NCI-H2107 treated with DMSO at 0.1 percent for 48 hours (cell line): ENCODE measurements at regions not wholly inside any gene's neighbourhood (a gene's known extent, or its start where the extent isn't known, plus 50 kb on each side); places are given as distances from the start of the nearest gene placed in this dataset.
"Not testable (repeated sequence)": the region's sequence is repeated elsewhere in the genome, so short reads cannot be mapped to it uniquely, and the experiment has no call there.

Experiments
- DNase-seq: peaks from one replicate; lab custom pipeline; 2025; ENCODE audit not compliant: unreplicated experiment; lab: John Stamatoyannopoulos, UW

DNA sequence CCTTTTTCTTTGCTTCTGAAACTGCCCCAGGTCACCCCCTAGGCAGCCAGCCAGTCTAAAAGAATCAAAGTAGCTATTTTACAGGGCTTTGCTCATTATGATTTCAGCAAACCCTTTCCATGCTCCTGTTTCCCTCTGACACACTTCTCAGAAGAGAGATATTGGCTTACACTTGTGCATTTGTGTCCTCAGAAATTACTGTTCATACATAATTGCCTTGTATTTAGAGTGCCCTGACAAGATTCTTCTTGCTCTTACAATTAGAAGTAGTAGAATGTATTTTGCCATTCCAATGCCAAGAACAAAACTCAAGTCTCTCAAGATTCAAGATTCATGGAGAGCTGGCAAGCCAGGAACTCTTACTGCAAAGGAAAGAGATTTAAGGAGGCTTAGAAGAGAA lies 531.0 kb upstream of the ZFP42 start:
- no peak for DNase-seq

DNA sequence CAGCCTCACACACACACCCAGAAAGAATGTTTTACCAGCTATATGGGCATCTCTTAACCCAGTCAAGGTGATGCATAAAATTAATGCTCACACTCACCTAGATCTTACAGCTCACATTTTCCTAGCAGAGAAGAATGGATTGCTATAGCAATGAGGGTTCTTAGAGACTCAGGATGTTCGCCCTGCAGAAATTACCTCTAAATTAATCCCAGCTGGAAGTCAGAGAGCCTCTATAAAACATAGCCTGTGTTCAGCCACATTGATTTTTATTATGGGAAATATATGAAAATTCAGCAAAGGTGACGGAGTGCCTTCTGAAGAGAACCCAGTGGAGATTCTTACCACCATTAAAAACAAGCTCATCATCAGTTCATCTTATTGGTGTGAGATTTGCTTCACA lies 528.3 kb upstream of the ZFP42 start:
- DNase-seq, result no peak

DNA sequence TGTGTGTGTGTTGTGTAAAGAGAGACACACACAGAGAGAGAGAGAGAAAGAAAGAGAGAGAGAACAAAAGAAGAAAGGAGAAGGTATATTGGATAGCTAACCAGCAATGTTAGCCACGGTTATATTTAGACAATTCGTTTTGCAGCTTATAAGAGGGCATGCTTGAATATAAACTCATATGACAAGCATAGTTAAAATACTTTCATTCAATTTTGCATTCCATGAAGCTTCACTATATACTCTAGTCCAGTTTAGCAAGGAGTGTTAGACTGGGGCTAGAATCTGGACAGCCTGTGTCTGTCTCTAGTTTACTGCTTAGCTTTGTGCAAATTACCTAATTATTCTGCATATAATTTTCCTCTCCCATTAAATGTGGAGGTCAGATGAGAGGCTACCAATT lies 525.9 kb upstream of the ZFP42 start:
- no peak for DNase-seq

DNA sequence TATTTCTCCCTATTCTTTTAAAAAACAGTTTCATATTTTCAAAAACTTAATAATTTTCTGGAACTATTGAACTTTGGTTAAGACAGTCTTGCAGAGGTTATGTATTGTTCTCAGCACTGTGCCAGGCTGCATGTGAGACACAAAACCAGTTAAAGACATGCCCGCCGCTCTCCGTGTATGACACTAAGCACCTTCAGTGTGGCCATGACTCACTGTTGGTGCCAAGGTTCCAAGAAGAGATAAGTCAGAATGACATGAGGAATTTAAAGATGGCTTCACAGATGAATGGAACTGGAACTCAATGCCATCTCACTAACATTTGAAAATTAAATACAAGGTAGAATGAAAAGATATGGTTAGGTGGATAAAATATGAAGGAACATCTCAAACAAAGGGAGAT lies 525.5 kb upstream of the ZFP42 start:
- DNase-seq, result no peak

DNA sequence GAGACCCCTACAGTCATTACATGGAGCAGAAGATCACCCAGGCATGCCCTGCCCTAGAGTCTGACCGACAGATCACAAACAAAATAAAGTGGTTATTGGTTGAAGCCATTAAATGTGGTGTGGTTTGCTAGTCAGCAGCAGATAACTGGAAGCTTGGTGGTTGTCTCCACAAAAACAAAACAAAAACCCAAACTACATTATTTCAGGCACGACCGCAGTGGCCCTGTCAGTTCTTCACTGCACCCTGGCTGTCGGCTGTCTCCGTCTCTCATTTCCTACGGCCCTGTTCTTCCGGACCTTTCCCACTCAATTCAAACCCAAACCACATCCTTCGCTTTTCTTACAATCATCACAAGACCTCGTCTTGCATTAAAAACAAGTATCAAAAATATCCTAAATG lies 521.3 kb upstream of the ZFP42 start:
- no peak for DNase-seq

DNA sequence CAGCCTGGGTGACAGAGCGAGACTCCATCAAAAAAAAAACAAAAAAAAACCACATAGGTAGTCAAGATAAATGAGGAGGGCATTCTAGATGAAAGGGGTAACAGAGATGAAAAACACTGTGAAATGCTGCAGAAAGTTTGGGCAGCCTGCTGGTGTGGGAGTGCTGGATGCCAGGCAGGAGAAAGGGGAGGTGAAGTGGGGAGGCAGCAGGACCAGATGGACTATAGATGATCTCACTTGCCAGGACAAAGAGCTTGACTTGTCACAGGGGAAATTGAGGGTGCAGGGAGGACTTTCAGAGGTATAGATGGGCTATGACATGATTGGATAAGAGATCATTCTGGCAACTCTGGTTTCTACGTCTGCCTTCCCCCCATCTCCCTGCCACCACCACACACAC lies 519.7 kb upstream of the ZFP42 start:
- DNase-seq, result no peak

DNA sequence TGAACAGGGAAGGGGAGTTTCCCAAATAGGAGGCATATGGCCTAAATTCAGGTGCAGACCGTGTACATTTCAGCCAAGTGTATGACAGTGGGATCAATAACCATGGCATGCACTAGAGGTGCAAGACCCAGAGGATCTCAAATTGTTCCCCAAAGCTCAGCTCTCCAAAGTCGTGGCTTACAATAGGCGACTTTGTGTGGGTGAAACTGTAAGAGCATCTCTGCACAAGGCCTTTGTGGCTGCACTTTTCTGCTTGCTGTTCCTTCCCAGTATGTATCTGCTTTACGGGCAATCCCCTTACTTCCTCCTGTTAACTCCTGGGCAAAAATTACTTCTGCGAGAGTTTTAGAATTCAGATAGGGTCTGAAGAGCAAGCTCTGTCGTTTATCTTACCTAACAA lies 518.3 kb upstream of the ZFP42 start:
- no peak for DNase-seq

DNA sequence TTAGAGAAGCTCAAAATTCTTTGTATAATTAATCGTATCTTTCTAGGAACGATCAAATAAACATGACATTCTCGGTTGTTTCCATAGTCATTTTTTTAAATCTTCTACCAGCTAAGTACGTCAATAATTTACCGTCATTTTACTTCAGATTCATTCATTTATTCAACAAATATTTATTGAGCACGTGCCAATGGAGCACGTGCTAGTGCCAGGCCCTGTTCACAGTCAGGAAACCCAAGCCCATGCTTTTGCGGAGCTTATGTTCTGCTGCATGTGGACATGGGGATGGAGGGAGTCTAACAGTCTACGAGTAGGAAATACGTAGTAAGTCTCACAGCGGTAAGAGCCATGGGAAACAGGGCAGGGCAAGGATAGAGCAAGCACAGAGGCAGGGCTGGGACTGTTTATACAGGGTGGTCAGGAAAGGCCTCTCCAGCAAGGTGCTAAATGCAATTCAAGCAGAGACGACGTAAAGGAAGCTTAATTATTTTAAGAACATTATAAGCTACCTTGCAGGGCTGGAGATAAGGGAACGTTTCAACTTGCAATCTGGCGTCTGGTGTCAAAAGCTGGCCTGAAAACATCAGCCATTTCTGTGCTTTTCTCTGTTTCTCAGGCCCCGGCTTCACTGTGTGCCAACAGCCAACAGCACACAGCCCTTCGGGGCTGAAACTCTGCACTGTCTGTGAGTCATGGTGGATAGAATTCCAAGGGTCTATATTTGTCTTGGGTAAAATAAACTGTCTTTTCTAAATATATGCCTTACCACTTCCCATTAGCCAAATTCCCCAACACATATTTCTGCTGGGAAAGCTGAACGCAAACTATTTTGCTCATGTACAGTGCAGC lies 517.1 kb upstream of the ZFP42 start:
- DNase-seq, result no peak

DNA sequence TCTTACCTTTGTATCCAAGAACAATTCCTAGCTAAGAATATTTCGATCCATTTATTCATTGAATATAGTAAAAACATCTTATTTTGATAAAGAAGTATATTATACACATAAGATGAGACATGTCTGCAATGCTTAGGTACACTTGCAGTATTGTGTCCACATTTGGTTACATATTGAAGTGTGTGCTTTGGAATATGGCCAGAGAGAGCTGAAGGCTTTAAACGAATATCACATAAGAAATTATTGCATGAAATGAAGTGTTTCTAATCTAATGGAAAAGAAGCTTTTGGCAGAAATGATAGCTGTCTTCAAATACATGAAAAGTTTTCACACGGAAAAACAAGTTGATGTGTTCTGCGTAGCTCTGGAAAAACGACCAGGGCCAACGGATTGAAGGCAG lies 516.1 kb upstream of the ZFP42 start:
- DNase-seq, result no peak

DNA sequence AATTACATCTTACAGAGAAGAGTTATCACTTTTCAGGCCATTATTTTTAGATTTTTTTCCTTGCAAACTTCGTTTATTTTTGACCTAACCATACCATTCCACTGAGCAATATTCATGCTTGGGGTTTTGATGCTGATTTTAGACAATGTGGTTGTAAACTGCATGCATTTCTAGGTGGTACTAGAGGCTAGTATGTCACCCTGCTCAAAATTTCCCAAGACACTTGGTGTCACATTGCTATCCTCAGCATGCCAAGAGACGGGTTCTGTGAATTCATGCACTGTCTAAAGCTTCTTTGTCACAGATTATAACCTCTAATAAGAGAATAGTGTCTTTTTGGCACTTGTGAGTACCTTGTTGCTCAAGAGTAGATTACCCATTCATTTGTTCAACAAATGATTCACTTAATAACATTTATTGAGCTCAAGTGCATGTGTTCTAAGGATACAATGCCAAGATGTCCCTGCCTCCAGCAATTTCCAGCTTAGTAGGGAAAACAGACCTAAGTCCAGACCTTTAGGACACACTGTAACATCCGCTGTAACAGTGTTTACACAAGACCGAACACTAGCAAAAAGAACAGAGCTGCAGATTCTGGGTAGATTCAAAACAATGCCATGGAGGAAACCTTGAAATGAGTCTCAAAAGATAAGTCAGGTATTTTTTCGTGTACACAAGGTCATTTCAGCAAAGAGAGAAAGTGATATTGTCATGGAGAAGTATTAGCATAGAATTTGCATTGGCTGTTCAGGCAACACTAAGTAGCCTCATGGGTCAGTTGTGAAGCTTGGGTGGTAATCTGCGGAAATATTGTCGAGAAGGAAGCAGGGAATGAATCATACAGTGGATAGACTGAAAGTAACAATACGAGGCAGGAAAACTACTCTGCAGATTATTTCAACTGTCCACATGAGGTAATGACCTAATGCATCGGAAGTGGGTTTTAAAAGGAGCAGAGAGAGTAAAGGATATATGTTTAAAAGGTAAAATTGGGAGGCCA lies 515.1 kb upstream of the ZFP42 start:
- no peak for DNase-seq

DNA sequence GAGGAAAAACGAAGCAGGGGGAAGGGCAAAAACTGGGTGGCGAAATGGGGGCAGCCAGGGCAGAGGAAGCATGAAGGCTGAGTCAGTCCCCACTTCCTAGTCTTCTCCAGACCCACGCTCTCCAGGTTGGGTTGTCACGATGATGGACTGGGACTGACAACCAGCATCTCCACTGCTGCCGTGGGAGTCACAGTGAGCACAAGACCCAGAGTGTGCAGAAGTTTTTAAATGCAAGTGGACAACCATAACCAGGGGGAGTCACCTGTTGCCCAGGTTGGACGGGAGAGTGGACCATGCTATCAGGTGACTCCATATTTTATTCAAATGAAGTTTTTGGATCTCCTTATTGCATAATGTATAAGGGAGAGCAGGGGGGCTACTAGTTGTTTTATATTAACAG lies 511.4 kb upstream of the ZFP42 start:
- no peak for DNase-seq

DNA sequence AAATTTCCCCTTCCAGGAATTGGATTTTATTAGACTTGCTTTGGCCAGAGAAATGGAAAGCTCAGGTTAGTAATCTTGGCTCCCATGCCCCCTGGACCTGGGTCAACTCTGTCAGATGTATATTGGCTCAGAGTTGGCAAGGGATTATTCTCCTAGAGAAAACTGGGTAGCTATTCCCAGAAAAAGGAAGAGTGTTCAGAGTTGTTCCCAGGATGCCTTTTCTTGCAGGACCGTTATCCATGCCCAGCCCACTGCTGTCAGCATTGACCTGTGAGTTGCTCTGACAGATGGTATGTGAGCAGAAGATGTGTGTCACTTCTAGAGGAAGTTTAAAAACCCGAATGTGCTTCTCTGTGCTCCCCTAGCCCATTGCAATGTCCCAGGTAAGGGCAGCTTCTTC lies 509.9 kb upstream of the ZFP42 start:
- DNase-seq, result no peak

DNA sequence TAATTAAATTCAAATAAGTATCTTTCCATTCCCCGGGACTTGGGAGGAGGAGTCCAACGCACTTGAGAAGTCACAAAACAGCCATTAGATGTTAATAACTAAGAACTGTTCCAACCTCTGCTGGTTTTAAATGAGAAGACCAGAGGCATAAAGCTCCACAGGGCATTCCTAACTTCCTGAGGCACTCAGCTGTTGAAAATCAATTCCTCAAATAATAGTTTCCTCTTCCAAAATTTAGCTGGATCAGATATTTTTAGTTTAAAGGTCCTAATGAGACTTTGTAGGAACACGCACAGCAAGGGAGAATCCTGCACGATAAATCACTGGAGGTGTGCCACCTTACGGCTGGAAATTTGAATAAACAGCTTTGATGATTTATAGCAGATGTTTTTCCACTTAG lies 504.3 kb upstream of the ZFP42 start:
- no peak for DNase-seq

DNA sequence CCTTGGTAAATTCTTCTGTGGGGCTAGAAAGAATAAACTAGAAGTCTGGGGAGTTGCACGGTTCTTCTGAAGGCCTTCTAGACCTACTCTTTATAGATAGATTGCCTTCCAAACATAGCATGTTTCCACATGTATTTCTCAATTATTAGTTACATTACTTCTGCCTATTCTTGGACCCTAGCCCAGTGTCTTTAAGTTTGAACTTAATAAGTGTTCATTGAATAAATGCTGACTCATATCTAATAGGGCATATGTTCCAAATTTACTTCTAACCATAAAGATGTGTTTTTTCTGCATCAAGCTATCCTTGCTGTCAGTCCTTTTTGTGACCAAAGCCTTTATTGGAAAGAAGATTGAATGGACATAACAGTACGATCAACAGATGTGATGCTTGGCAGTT lies 503.6 kb upstream of the ZFP42 start:
- DNase-seq, result no peak

DNA sequence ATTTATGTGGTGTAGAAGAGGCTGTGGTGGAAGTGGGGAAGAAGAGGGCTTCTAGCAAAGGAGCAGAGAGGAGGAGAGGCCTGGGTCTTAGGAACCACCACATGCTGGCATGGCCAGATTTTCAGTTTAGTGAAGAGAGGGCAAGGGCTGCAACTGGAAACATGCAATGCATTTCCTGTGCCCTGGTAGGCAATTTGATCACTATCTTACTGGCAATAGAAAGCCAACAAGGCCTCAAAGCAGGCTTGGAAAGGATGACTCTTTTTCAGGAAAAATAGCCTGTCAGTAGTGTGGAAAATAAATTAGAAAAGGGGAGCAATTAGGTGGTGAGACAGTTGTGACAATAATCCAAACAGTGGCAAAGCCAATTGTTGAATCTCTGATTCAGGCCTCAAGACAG lies 501.9 kb upstream of the ZFP42 start:
- no peak for DNase-seq

DNA sequence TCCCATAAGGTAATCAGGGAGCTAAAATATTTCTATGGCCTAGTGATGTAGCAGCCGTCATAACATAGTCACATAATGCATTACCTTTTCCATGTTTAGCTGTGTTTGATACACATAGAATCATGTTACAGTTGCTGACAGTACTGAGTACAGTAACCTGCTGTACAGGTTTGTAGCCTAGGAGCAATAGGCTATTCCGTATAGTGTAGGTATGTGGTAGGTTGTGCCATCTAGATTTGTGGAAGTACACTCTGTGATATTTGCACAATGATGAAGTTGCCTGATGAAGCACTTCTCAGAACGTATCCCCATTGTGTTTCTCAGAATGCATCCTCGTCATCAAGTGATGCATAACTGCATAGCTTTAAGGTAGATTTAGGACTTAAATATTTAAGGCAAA lies 495.6 kb upstream of the ZFP42 start:
- DNase-seq, result no peak

DNA sequence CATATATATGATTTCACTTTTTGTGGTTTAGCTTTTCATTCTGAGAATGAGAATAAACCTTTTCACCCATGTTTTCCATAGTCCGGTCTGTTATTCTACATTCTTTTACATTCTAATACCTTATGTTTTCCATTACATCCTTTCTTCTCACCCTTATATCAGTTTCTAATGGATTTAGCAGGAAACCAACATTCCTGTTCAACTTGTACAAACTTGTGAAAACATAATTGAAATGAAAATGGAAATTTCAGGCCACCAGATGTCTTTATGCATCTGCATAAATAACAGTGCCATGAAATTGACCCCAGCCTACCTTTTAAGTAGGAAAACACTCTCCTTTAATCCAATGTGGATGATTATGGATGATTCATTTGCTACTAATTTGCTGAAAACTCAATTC lies 494.8 kb upstream of the ZFP42 start:
- DNase-seq, result no peak

DNA sequence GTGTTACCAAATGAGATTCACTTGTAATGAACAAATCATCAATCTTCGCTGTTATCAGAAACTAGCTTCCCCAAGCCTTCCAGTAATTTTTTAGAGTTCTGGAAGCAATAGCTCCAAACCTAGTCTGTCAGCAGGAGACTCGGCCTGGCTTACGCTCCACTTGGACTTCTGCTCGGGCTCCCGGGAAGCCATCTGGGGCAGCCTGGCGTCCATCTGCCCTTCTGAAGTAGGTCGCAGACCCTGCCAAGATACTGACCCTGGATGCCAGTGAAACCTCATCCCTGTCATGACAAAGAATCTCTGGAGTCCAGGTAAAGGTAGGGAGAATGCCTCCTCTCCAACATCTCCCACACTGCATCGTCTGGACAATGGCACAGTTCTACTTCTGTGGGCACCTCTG lies 493.8 kb upstream of the ZFP42 start:
- DNase-seq, result no peak

DNA sequence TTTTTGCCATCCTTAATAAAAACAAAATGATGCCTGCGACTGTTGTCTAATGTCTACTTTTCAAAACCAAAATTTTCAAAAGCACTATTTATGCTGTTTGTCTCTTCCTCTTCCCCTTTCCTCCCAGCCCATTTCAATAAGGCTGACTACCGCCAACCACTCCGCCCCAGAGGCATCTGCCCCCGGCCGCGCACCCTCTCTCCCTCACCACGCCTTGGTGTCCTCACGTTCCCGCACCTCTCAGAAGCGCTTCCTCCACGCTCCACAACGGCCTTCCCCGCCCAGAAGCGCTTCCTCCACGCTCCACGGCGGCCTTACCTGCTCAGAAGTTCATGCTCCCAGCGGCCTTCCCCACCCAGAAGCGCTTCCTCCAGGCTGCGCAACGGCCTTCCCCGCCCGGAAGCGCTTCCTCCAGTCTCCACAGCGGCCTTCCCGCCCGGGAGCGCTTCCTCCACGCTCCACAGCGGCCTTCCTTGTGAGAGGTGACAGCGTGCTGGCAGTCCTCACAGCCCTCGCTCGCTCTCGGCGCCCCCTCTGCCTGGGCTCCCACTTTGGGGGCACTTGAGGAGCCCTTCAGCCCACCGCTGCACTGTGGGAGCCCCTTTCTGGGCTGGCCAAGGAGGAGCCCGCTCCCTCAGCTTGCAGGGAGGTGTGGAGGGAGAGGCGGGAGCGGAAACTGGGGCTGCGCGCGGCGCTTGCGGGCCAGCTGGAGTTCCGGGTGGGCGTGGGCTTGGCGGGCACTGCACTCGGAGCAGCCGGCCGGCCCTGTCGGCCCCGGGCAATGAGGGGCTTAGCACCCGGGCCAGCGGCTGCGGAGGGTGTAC lies 490.4 kb upstream of the ZFP42 start:
- no peak for DNase-seq

DNA sequence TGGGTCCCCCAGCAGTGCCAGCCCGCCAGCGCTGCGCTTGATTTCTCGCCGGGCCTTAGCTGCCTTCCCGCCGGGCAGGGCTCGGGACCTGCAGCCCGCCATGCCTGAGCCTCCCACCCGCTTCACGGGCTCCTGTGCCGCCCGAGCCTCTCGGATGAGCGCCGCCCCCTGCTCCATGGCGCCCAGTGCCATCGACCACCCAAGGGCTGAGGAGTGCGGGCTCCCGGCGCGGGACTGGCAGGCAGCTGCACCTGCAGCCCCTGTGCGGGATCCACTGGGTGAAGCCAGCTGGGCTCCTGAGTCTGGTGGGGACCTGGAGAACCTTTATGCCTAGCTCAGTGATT lies 489.8 kb upstream of the ZFP42 start:
- not testable (repeated sequence) for DNase-seq

DNA sequence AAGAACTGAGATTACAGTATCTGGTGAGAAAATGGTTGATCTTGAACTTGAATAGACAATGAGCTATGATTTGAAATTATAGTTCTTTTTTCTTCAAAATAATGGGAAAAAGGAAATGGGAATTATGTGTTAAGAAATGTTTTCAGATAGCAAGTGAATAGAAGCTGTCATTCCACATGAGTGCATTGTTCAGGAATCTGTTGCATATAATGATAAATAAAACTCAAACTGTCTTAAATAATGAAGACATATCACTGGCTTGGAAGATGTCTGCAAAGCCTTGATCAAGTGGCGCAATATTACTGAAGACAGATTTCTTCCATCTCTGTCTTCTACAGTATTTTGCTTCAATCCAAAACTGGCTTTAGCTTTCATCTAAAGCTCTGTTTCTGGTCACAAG lies 479.3 kb upstream of the ZFP42 start:
- no peak for DNase-seq
